ENCODE measurements at regions not wholly inside any gene's neighbourhood (a gene's known extent, or its start where the extent isn't known, plus 50 kb on each side); places are given as distances from the start of the nearest gene placed in this dataset.

- TF ChIP-seq CTCF (conservative IDR thresholded peaks at IDR 0.05): no peak
- no peak for TF ChIP-seq EZH2 (IDR thresholded peaks at IDR 0.05; ENCODE audit: low read depth)
Observed at GRCh38 chr7:25385506-25386136, 157.3 kb upstream of the NPVF start.
